WTC11 (cell line): ENCODE measurements at regions not wholly inside any gene's neighbourhood (a gene's known extent, or its start where the extent isn't known, plus 50 kb on each side); places are given as distances from the start of the nearest gene placed in this dataset.

Experiments used
- ATAC-seq: fragments of 200-7000 bp; cut with Tn5 transposase; 2 replicates; pipeline ENCODE4 v1.10.0; 2021; ENCODE audit warnings: mild to moderate bottlenecking, moderate library complexity
- CTCF ChIA-PET: fragments of 300-600 bp; sonication (Branson Sonifier 250); formaldehyde crosslinking; loops from one replicate; lab custom pipeline; 2021; ENCODE audit warnings: antibody characterized with exemption; lab: Charles Lee
- POLR2A ChIA-PET: fragments of 350-600 bp; sonication (Branson Sonifier 250); formaldehyde crosslinking; loops from one replicate; lab custom pipeline; 2021; ENCODE audit warnings: antibody characterized with exemption; lab: Charles Lee
- DNase-seq: peaks from one replicate; pipeline ENCODE4 v3.0.0; 2021; ENCODE audit warnings: low spot score
- H3K27ac Mint-ChIP-seq: 2 replicates; pipeline ENCODE4 v1.8.0; 2021; ENCODE audit warnings: mixed read lengths
- H3K27me3 Mint-ChIP-seq: 2 replicates; pipeline ENCODE4 v1.8.0; 2021; ENCODE audit warnings: low read depth, mild to moderate bottlenecking, moderate library complexity, mixed read lengths
- H3K36me3 Mint-ChIP-seq: 2 replicates; pipeline ENCODE4 v1.8.0; 2021; ENCODE audit warnings: mixed read lengths
- H3K4me1 Mint-ChIP-seq: 2 replicates; pipeline ENCODE4 v1.8.0; 2022; ENCODE audit warnings: mixed read lengths
- H3K4me3 Mint-ChIP-seq: 2 replicates; pipeline ENCODE4 v1.8.0; 2021; ENCODE audit warnings: mild to moderate bottlenecking, moderate library complexity, mixed read lengths
- H3K9me3 Mint-ChIP-seq: 2 replicates; pipeline ENCODE4 v1.8.0; 2021; ENCODE audit warnings: mixed read lengths
- AFF4 ChIP-seq: sonication (generic); formaldehyde crosslinking; IDR thresholded peaks from 2 replicates; pipeline ENCODE4 v1.8.1; 2023; ENCODE audit warnings: mild to moderate bottlenecking, missing genetic modification reagents, borderline replicate concordance
- CBFB ChIP-seq: sonication (generic); formaldehyde crosslinking; IDR thresholded peaks from 2 replicates; pipeline ENCODE4 v1.8.1; 2022; ENCODE audit warnings: mild to moderate bottlenecking, low read depth, missing genetic modification reagents
- EMX1 ChIP-seq: fragments of 250-450 bp; sonication (Bioruptor Pico); IDR thresholded peaks from 2 replicates; pipeline ENCODE4 v1.8.0; 2021; ENCODE audit warnings: mild to moderate bottlenecking
- ESRRA ChIP-seq: sonication (generic); formaldehyde crosslinking; IDR thresholded peaks from 2 replicates; pipeline ENCODE4 v1.8.1; 2022; ENCODE audit warnings: mild to moderate bottlenecking, missing genetic modification reagents, borderline replicate concordance
- HMGA2 ChIP-seq: fragments of 250-450 bp; sonication (Bioruptor Pico); IDR thresholded peaks from 2 replicates; pipeline ENCODE4 v1.4.0; 2021; ENCODE audit warnings: mild to moderate bottlenecking, moderate library complexity
- IRF1 ChIP-seq: sonication (generic); formaldehyde crosslinking; IDR thresholded peaks from 2 replicates; pipeline ENCODE4 v1.8.0; 2023; ENCODE audit warnings: missing genetic modification reagents
- MYBL2 ChIP-seq: sonication (generic); formaldehyde crosslinking; IDR thresholded peaks from 2 replicates; pipeline ENCODE4 v1.8.1; 2023; ENCODE audit warnings: mild to moderate bottlenecking, moderate library complexity, missing genetic modification reagents
- NFATC4 ChIP-seq: fragments of 250-450 bp; sonication (Bioruptor Pico); IDR thresholded peaks from 2 replicates; pipeline ENCODE4 v1.9.0; 2021; ENCODE audit warnings: mild to moderate bottlenecking
- NR3C1 ChIP-seq: sonication (generic); formaldehyde crosslinking; conservative IDR thresholded peaks from 2 replicates; pipeline ENCODE4 v1.8.1; 2023; ENCODE audit warnings: low read depth, mild to moderate bottlenecking, missing genetic modification reagents
- ZSCAN18 ChIP-seq: fragments of 250-450 bp; sonication (Bioruptor Pico); IDR thresholded peaks from 2 replicates; pipeline ENCODE4 v2.1.2; 2022; ENCODE audit warnings: mild to moderate bottlenecking, moderate library complexity
- TF ChIP-seq, protein P1 (sequence below): sonication (generic); formaldehyde crosslinking; IDR thresholded peaks from 2 replicates; pipeline ENCODE4 v1.8.0; 2023; ENCODE audit warnings: missing genetic modification reagents, mild to moderate bottlenecking, borderline replicate concordance
- TF ChIP-seq, protein P2 (sequence below): fragments of 250-450 bp; sonication (Bioruptor Pico); conservative IDR thresholded peaks from 2 replicates; pipeline ENCODE4 v1.9.0; 2021; ENCODE audit warnings: mild to moderate bottlenecking

DNA sequence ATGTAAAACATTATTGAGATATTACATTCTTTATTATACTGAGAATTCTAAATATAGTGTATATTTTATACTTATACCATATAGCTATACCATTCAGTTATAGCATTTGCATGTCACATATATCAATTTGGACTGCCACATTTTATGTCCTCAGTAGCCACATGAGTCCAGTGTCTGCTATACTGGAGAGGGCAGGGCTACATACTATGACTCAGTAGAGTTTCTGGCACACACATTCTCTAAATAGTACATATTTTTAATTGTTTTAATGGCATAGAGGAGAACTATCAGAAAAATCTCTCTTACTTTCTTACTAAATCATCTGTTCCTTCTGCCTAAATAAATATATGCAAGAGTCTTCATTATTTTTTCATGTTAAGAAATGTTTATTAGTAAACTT is 55.4 kb upstream of the COL5A2 start:
- no peak for ATAC-seq
- H3K27me3 Mint-ChIP-seq: no peaks in the 10 kb centered on the region
- no peak overlapping the region for H3K4me3 Mint-ChIP-seq
- H3K27ac Mint-ChIP-seq: no peak overlapping the region
- H3K4me1 Mint-ChIP-seq: peaks cover 2% of the 10 kb centered on the region; the same call in 1 of the 2 replicates
- ChIA-PET POLR2A (no interaction called here), CTCF (no interaction called here)
- DNase-seq: no peak
- TF ChIP-seq NR3C1 (CRISPR knock-in tag) (no peak), MYBL2 (CRISPR knock-in tag) (no peak), HMGA2 (CRISPR knock-in tag) (no peak), ESRRA (CRISPR knock-in tag) (no peak), EMX1 (CRISPR knock-in tag) (no peak), NFATC4 (no peak)
- TF ChIP-seq, protein P1, sequence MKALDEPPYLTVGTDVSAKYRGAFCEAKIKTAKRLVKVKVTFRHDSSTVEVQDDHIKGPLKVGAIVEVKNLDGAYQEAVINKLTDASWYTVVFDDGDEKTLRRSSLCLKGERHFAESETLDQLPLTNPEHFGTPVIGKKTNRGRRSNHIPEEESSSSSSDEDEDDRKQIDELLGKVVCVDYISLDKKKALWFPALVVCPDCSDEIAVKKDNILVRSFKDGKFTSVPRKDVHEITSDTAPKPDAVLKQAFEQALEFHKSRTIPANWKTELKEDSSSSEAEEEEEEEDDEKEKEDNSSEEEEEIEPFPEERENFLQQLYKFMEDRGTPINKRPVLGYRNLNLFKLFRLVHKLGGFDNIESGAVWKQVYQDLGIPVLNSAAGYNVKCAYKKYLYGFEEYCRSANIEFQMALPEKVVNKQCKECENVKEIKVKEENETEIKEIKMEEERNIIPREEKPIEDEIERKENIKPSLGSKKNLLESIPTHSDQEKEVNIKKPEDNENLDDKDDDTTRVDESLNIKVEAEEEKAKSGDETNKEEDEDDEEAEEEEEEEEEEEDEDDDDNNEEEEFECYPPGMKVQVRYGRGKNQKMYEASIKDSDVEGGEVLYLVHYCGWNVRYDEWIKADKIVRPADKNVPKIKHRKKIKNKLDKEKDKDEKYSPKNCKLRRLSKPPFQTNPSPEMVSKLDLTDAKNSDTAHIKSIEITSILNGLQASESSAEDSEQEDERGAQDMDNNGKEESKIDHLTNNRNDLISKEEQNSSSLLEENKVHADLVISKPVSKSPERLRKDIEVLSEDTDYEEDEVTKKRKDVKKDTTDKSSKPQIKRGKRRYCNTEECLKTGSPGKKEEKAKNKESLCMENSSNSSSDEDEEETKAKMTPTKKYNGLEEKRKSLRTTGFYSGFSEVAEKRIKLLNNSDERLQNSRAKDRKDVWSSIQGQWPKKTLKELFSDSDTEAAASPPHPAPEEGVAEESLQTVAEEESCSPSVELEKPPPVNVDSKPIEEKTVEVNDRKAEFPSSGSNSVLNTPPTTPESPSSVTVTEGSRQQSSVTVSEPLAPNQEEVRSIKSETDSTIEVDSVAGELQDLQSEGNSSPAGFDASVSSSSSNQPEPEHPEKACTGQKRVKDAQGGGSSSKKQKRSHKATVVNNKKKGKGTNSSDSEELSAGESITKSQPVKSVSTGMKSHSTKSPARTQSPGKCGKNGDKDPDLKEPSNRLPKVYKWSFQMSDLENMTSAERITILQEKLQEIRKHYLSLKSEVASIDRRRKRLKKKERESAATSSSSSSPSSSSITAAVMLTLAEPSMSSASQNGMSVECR (CRISPR knock-in tag): no peak
- peaks cover 7% of the 10 kb centered on the region for H3K9me3 Mint-ChIP-seq
- no peaks in the 10 kb centered on the region for H3K36me3 Mint-ChIP-seq

DNA sequence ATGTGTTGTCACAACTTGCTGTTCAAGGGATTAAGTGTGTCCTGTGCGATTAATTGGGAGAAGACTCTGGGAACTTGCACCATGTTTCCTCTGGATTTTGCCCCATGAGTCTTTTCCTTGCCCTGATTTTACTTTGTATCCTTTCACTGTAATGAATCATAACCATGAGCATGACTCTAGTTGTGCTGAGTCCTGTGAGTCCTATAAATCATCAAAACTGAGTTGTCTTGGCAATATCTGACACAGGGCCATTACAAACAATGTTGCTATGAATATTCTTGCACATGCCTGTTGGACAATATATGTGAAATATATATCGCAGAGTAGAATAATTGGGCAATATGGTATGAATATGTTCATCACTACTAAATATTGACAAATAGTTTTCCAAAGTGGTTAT is 56.5 kb upstream of the COL5A2 start:
- Mint-ChIP-seq H3K27ac (no peak overlapping the region), H3K36me3 (no peaks in the 10 kb centered on the region), H3K27me3 (no peaks in the 10 kb centered on the region), H3K4me1 (peaks cover 2% of the 10 kb centered on the region; the same call in 1 of the 2 replicates), H3K4me3 (no peak overlapping the region), H3K9me3 (peaks cover 11% of the 10 kb centered on the region)
- TF ChIP-seq AFF4 (CRISPR knock-in tag) (no peak), IRF1 (no peak), ESRRA (CRISPR knock-in tag) (no peak), CBFB (CRISPR knock-in tag) (no peak), EMX1 (CRISPR knock-in tag) (no peak), ZSCAN18 (CRISPR knock-in tag) (no peak)
- TF ChIP-seq, protein P2, sequence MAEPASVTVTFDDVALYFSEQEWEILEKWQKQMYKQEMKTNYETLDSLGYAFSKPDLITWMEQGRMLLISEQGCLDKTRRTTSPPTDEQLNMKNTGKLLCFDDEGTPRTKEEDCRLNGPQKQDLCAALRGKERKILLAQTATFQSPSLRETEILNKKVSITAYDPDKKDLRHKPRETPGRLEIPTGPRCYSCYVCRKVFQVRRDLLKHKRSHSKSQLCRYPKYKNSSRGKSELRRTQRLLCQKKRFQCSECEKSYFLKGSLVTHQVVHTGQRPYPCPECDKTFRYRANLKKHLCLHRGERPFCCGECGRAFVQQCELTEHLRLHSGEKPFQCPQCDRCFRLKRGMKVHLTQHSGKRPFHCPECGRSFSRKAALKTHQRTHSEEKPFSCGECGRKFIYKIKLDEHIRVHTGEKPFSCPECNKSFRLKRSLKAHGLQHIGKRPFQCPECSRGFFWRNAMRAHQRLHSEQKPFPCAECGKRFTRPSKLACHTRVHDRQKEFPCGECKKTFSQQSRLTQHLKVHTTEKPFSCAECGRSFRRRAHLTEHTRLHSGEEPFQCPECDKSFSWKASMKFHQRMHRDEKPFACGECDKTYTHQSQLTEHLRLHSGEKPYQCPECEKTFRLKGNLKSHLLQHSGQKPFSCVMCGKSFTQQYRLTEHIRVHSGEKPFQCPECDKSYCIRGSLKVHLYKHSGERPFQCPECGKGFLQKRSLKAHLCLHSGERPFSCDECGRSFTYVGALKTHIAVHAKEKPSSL (CRISPR knock-in tag): no peak
- POLR2A ChIA-PET: no interaction called here
- CTCF ChIA-PET: no interaction called here
- DNase-seq: no peak
- no peak for ATAC-seq
